GM18507 (cell line): ENCODE measurements at regions not wholly inside any gene's neighbourhood (a gene's known extent, or its start where the extent isn't known, plus 50 kb on each side); places are given as distances from the start of the nearest gene placed in this dataset.

Experiments used
- DNase-seq: peaks from one replicate; pipeline ENCODE4 v3.0.0; 2011; ENCODE audit warnings: low read depth; ENCODE audit not compliant: insufficient read length; ENCODE audit errors: extremely low spot score
- FAIRE-seq: peaks from 2 replicates; lab custom pipeline; 2011; peaks lifted over from hg19 to GRCh38; lab: Jason Lieb, UNC

GRCh38 chr7:8373851-8374250 is 59.6 kb upstream of the NXPH1 start:
- FAIRE-seq (no peak), DNase-seq (no peak)

- FAIRE-seq = no peak
These were observed 54.9 kb upstream of the NXPH1 start for GRCh38 chr7:8378349-8379019.

GRCh38 chr7:8379264-8379663 is 54.1 kb upstream of the NXPH1 start:
- no peak for FAIRE-seq
- DNase-seq = no peak

More at GRCh38 chr7:8378349-8379019, 54.9 kb upstream of the NXPH1 start:
- no peak for DNase-seq

GRCh38 chr7:8380130-8380529 is 53.3 kb upstream of the NXPH1 start:
- no peak for DNase-seq
- no peak for FAIRE-seq

GRCh38 chr7:8382004-8382730 is 51.2 kb upstream of the NXPH1 start:
- no peak for FAIRE-seq

More at GRCh38 chr7:8382004-8382730, 51.2 kb upstream of the NXPH1 start:
- DNase-seq = no peak
